Spleen (tissue), 11 donors: ENCODE measurements at regions not wholly inside any gene's neighbourhood (a gene's known extent, or its start where the extent isn't known, plus 50 kb on each side); places are given as distances from the start of the nearest gene placed in this dataset.

ENCODE experiments used
- DNase-seq: peaks from one replicate; pipeline ENCODE4 v3.0.0-alpha.2; 2020
- H3K27ac ChIP-seq, 8 donors: fragments of 200-600 bp; sonication (generic) in 7 of 8; 1 replicate in 4 of 8; 2 replicates in 4 of 8; pipeline versions ENCODE4 v1.5.0 to v1.8.0; 2016 to 2021; ENCODE audit warnings: inconsistent platforms in 4 of 8, mild to moderate bottlenecking in 4 of 8, moderate library complexity in 1 of 8
- H3K27me3 ChIP-seq, 7 donors: fragments of 200-600 bp; sonication (generic) in 6 of 7; replicated peaks in 1 of 7; 1 replicate in 4 of 7; 2 replicates in 3 of 7; pipeline versions ENCODE4 v1.5.0 to v1.8.0; 2016 to 2021; ENCODE audit warnings: inconsistent platforms in 3 of 7, mild to moderate bottlenecking in 1 of 7
- H3K36me3 ChIP-seq, 6 donors: fragments of 200-600 bp; sonication (generic) in 5 of 6; 1 replicate in 4 of 6; 2 replicates in 2 of 6; pipeline versions ENCODE4 v1.5.0 to v1.8.0; 2016 to 2021; ENCODE audit warnings: inconsistent platforms in 2 of 6
- H3K4me1 ChIP-seq, 6 donors: fragments of 200-600 bp; sonication (generic) in 5 of 6; 1 replicate in 3 of 6; 2 replicates in 3 of 6; pipeline versions ENCODE4 v1.5.0 to v1.8.0; 2016 to 2021; ENCODE audit warnings: inconsistent platforms in 3 of 6
- H3K4me3 ChIP-seq, 8 donors: fragments of 200-600 bp; sonication (generic) in 7 of 8; 1 replicate in 4 of 8; 2 replicates in 4 of 8; pipeline versions ENCODE4 v1.5.0 to v1.8.0; 2016 to 2021; ENCODE audit warnings: inconsistent platforms in 4 of 8, mild to moderate bottlenecking in 4 of 8, moderate library complexity in 2 of 8
- H3K9me3 ChIP-seq, 8 donors: fragments of 200-600 bp; sonication (generic) in 7 of 8; 1 replicate in 4 of 8; 2 replicates in 4 of 8; pipeline versions ENCODE4 v1.5.0 to v1.8.0; 2016 to 2021; ENCODE audit warnings: inconsistent platforms in 4 of 8
- CTCF ChIP-seq, 11 experiments: fragments of 200-600 bp in 7 of 11; fragments of 450-650 bp in 4 of 11; sonication (generic) in 4 of 11; IDR thresholded peaks in 8 of 11; conservative IDR thresholded peaks in 3 of 11; 1 replicate in 7 of 11; 2 replicates in 4 of 11; pipeline versions ENCODE4 v1.4.0 to v1.8.0; 2016 to 2021; ENCODE audit warnings: antibody characterized with exemption in 11 of 11, inconsistent platforms in 4 of 11, mild to moderate bottlenecking in 1 of 11
- POLR2A ChIP-seq, 3 donors: fragments of 450-650 bp; IDR thresholded peaks; one replicate each; pipeline ENCODE4 v1.5.1; 2017; ENCODE audit warnings: antibody characterized with exemption in 3 of 3, mild to moderate bottlenecking in 1 of 3
- POLR2AphosphoS5 ChIP-seq, 3 donors: sonication (generic); formaldehyde crosslinking; IDR thresholded peaks; one replicate each; pipeline ENCODE4 v1.5.1; 2017; ENCODE audit warnings: antibody characterized with exemption in 3 of 3
- WGBS, 5 donors: extraction: QIAGEN DNeasy Blood & Tissue Kit in 3 of 5; methylation state at CpG; one replicate each; pipeline versions ENCODE4 v1.1.5 to v1.1.7; 2013 to 2018; 5-methylcytosine and 5-hydroxymethylcytosine counted together
- intact Hi-C: fragments of 100-400 bp; cut with DNase I; formaldehyde crosslinking; loops from one replicate; pipeline ENCODE4 v1.15.0; 2023; ENCODE audit warnings: low total_unique reads
- donor health status: healthy with polysubstance abuse.
- donor health status: DM: no; HTN: no; CAD: no; lungs with moderate emphysema.
- donor health status: DM: no; HTN: no; CAD: no.
- donor health status: Bipolar disorder and iron deficiency.
- donor health status: healthy.
- donor health status: DM: no; HTN: no; CAD: no.
- donor health status: DM: yes; HTN: yes; CAD: no.

GRCh38 chr3:1962396-1963088, 136.1 kb upstream of the CNTN4 start:
- 74 to 90% (median 82%) methylated on average over 8 of the region's 8 CpGs for WGBS, 5 donors
- no peaks in the 10 kb centered on the region for H3K27me3 ChIP-seq
- no peak for DNase-seq
- TF ChIP-seq CTCF (IDR thresholded peaks at IDR 0.05 in 8 of 11, conservative IDR thresholded peaks at IDR 0.05 in 3 of 11): no peak
- no peak for TF ChIP-seq POLR2A (IDR thresholded peaks at IDR 0.05)
- no peak for TF ChIP-seq POLR2AphosphoS5 (IDR thresholded peaks at IDR 0.05)
- no peak overlapping the region for H3K4me3 ChIP-seq
- H3K4me1 ChIP-seq: no peaks in the 10 kb centered on the region
- H3K36me3 ChIP-seq: no peaks in the 10 kb centered on the region
- intact Hi-C loops: no loop called here
- H3K9me3 ChIP-seq: peaks cover 0 to 7% (median 0%) of the 10 kb centered on the region in 8 donors
- no peak overlapping the region for H3K27ac ChIP-seq

GRCh38 chr3:1963896-1964295, 134.8 kb upstream of the CNTN4 start:
- Histone ChIP-seq H3K36me3 (no peaks in the 10 kb centered on the region), H3K27ac (no peak overlapping the region), H3K27me3 (no peaks in the 10 kb centered on the region), H3K4me1 (no peaks in the 10 kb centered on the region), H3K9me3 (no peaks in the 10 kb centered on the region), H3K4me3 (no peak overlapping the region)
- WGBS, 5 donors: 80 to 90% (median 86%) methylated on average over 3 of the region's 3 CpGs
- DNase-seq: no peak
- intact Hi-C loops: no loop called here
- TF ChIP-seq CTCF (IDR thresholded peaks at IDR 0.05 in 8 of 11, conservative IDR thresholded peaks at IDR 0.05 in 3 of 11) (no peak), POLR2AphosphoS5 (IDR thresholded peaks at IDR 0.05) (no peak), POLR2A (IDR thresholded peaks at IDR 0.05) (no peak)

- TF ChIP-seq CTCF (IDR thresholded peaks at IDR 0.05 in 8 of 11, conservative IDR thresholded peaks at IDR 0.05 in 3 of 11): no peak
- TF ChIP-seq POLR2AphosphoS5 (IDR thresholded peaks at IDR 0.05): no peak
- TF ChIP-seq POLR2A (IDR thresholded peaks at IDR 0.05): no peak
- Histone ChIP-seq H3K4me3 (no peak overlapping the region), H3K27me3 (no peaks in the 10 kb centered on the region), H3K9me3 (peaks cover 0 to 2% (median 0%) of the 10 kb centered on the region in 8 donors), H3K36me3 (no peaks in the 10 kb centered on the region), H3K4me1 (no peaks in the 10 kb centered on the region), H3K27ac (no peak overlapping the region)
- DNase-seq: no peak
- WGBS, 5 donors: 79 to 93% (median 87%) methylated on average over 2 of the region's 2 CpGs
- intact Hi-C loops: no loop called here
Measured at GRCh38 chr3:1967525-1967924, 131.1 kb upstream of the CNTN4 start.

- intact Hi-C loops: no loop called here
- H3K4me3 ChIP-seq: no peak overlapping the region
- H3K4me1 ChIP-seq: no peaks in the 10 kb centered on the region
- 27 to 55% (median 45%) methylated on average over 2 of the region's 2 CpGs for WGBS, 5 donors
- no peak for TF ChIP-seq POLR2A (IDR thresholded peaks at IDR 0.05)
- no peak for TF ChIP-seq CTCF (IDR thresholded peaks at IDR 0.05 in 8 of 11, conservative IDR thresholded peaks at IDR 0.05 in 3 of 11)
- TF ChIP-seq POLR2AphosphoS5 (IDR thresholded peaks at IDR 0.05): no peak
- DNase-seq: no peak
- no peak overlapping the region for H3K27ac ChIP-seq
- no peaks in the 10 kb centered on the region for H3K36me3 ChIP-seq
- H3K9me3 ChIP-seq: peaks cover 0 to 16% (median 10%) of the 10 kb centered on the region in 8 donors
- H3K27me3 ChIP-seq: no peaks in the 10 kb centered on the region
Measured at GRCh38 chr3:1969281-1969680, 129.4 kb upstream of the CNTN4 start.
